ENCODE measurements at regions not wholly inside any gene's neighbourhood (a gene's known extent, or its start where the extent isn't known, plus 50 kb on each side); places are given as distances from the start of the nearest gene placed in this dataset.

DNA sequence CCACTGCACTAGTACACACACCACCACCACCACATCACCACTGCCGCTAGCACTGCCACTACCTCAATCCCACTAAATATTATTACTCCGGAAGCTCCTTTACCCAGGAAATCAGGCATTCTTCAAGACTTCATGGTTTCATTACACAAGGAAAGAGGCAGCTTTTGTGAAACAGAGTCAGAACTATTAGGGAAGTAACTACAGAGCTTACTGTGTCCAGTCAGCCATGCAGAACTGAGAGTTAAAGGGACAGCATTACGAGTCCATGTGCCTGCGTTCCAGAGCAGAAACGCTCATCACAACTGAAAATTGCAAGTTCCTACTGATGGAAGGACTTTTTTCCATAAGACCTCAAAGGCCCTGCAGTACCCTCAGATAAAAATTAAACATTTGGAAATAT lies 103.2 kb upstream of the FRG1 start:
- no peak overlapping the region for H3K4me3 ChIP-seq (replicated peaks in 1 of 2; ENCODE audit: low read depth in 1 of 2, low read length in 2 of 2)
- RAD21 ChIA-PET (ENCODE audit: low non-redundant PET in 1 of 2, low total read pairs in 2 of 2, uncharacterized antibody in 2 of 2, unreplicated experiment in 2 of 2): no interaction called here
- no peak overlapping the region for H3K9ac ChIP-seq (ENCODE audit: low read length)
- no peaks in the 10 kb centered on the region for H3K79me2 ChIP-seq (ENCODE audit: insufficient read depth, low read length)
- no peaks in the 10 kb centered on the region for H3K9me2 ChIP-seq (ENCODE audit: insufficient read depth)
- TF ChIP-seq, protein P1, sequence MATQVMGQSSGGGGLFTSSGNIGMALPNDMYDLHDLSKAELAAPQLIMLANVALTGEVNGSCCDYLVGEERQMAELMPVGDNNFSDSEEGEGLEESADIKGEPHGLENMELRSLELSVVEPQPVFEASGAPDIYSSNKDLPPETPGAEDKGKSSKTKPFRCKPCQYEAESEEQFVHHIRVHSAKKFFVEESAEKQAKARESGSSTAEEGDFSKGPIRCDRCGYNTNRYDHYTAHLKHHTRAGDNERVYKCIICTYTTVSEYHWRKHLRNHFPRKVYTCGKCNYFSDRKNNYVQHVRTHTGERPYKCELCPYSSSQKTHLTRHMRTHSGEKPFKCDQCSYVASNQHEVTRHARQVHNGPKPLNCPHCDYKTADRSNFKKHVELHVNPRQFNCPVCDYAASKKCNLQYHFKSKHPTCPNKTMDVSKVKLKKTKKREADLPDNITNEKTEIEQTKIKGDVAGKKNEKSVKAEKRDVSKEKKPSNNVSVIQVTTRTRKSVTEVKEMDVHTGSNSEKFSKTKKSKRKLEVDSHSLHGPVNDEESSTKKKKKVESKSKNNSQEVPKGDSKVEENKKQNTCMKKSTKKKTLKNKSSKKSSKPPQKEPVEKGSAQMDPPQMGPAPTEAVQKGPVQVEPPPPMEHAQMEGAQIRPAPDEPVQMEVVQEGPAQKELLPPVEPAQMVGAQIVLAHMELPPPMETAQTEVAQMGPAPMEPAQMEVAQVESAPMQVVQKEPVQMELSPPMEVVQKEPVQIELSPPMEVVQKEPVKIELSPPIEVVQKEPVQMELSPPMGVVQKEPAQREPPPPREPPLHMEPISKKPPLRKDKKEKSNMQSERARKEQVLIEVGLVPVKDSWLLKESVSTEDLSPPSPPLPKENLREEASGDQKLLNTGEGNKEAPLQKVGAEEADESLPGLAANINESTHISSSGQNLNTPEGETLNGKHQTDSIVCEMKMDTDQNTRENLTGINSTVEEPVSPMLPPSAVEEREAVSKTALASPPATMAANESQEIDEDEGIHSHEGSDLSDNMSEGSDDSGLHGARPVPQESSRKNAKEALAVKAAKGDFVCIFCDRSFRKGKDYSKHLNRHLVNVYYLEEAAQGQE (IDR thresholded peaks at IDR 0.05; ENCODE audit: low read depth): no peak
- TF ChIP-seq YY1 (IDR thresholded peaks at IDR 0.05; ENCODE audit: extremely low read depth, insufficient replicate concordance, low read depth, low read length) (no peak), CEBPB (IDR thresholded peaks at IDR 0.05; ENCODE audit: low read depth) (no peak), CBX3 (IDR thresholded peaks at IDR 0.05; ENCODE audit: low read depth) (no peak), FOSL1 (IDR thresholded peaks at IDR 0.05; ENCODE audit: low read depth) (no peak), JUND (IDR thresholded peaks at IDR 0.05) (no peak), POLR2AphosphoS5 (IDR thresholded peaks at IDR 0.05; ENCODE audit: low read depth, low read length) (no peak), SRF (IDR thresholded peaks at IDR 0.05; ENCODE audit: low read depth) (no peak), EZH2 (IDR thresholded peaks at IDR 0.05) (no peak), SIN3A (IDR thresholded peaks at IDR 0.05; ENCODE audit: low read depth) (no peak), ZFX (IDR thresholded peaks at IDR 0.05) (no peak), POLR2A (IDR thresholded peaks at IDR 0.05; ENCODE audit: borderline replicate concordance, extremely low read depth, insufficient read depth, insufficient read length) (no peak), ELF1 (IDR thresholded peaks at IDR 0.05; ENCODE audit: borderline replicate concordance, low read depth) (no peak), RAD21 (IDR thresholded peaks at IDR 0.05; ENCODE audit: low read depth) (no peak), EZH2phosphoT487 (IDR thresholded peaks at IDR 0.05; ENCODE audit: borderline replicate concordance) (no peak), ZNF274 (IDR thresholded peaks at IDR 0.05; ENCODE audit: low read depth, low read length) (no peak), EGR1 (IDR thresholded peaks at IDR 0.05; ENCODE audit: low read depth) (no peak)
- TF ChIP-seq, protein P2, sequence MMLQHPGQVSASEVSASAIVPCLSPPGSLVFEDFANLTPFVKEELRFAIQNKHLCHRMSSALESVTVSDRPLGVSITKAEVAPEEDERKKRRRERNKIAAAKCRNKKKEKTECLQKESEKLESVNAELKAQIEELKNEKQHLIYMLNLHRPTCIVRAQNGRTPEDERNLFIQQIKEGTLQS (IDR thresholded peaks at IDR 0.05): no peak
- TF ChIP-seq, protein P3, sequence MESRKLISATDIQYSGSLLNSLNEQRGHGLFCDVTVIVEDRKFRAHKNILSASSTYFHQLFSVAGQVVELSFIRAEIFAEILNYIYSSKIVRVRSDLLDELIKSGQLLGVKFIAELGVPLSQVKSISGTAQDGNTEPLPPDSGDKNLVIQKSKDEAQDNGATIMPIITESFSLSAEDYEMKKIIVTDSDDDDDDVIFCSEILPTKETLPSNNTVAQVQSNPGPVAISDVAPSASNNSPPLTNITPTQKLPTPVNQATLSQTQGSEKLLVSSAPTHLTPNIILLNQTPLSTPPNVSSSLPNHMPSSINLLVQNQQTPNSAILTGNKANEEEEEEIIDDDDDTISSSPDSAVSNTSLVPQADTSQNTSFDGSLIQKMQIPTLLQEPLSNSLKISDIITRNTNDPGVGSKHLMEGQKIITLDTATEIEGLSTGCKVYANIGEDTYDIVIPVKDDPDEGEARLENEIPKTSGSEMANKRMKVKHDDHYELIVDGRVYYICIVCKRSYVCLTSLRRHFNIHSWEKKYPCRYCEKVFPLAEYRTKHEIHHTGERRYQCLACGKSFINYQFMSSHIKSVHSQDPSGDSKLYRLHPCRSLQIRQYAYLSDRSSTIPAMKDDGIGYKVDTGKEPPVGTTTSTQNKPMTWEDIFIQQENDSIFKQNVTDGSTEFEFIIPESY (IDR thresholded peaks at IDR 0.05; ENCODE audit: extremely low read depth, insufficient replicate concordance, low read length): no peak
- no peak for DNase-seq (ENCODE audit: low read depth, low spot score)
- BruUV-seq (replicated peaks): no TSS peak
- CTCF ChIA-PET: no interaction called here
- ATAC-seq: no peak
- H3K4me1 ChIP-seq (ENCODE audit: control insufficient read depth in 1 of 2, insufficient read depth in 2 of 2, low read length in 2 of 2): no peaks in the 10 kb centered on the region
- no peak overlapping the region for H3K4me2 ChIP-seq (ENCODE audit: low read length)
- no peaks in the 10 kb centered on the region for H4K20me1 ChIP-seq (ENCODE audit: insufficient read depth)
- H3K27ac ChIP-seq (ENCODE audit: low read depth, low read length): no peak overlapping the region
- intact Hi-C loops (cut with micrococcal nuclease): no loop called here
- H3K36me3 ChIP-seq (ENCODE audit: control insufficient read depth in 1 of 2, insufficient read depth in 2 of 2, low read length in 2 of 2): no peaks in the 10 kb centered on the region
- H3K9me3 ChIP-seq (ENCODE audit: control insufficient read depth in 1 of 2, insufficient read depth in 1 of 2, low read depth in 1 of 2, low read length in 2 of 2): no peaks in the 10 kb centered on the region; a peak in 1 of 4 replicates
- no peak overlapping the region for H2AFZ ChIP-seq (ENCODE audit: low read depth, low read length, poor library complexity, severe bottlenecking)
- POLR2A ChIA-PET: no interaction called here
- H3K27me3 ChIP-seq (ENCODE audit: insufficient read depth, low read length): peaks cover 34% of the 10 kb centered on the region
